Lower leg skin (tissue), 3 donors: ENCODE measurements at regions not wholly inside any gene's neighbourhood (a gene's known extent, or its start where the extent isn't known, plus 50 kb on each side); places are given as distances from the start of the nearest gene placed in this dataset.

ENCODE experiments used
- POLR2A ChIP-seq, 2 donors: fragments of 450-650 bp; IDR thresholded peaks; one replicate each; pipeline ENCODE4 v1.6.1; 2016 to 2017; ENCODE audit warnings: antibody characterized with exemption in 2 of 2, mild to moderate bottlenecking in 1 of 2, moderate library complexity in 1 of 2
- TF ChIP-seq, protein P1 (sequence below), 3 donors: fragments of 450-650 bp; IDR thresholded peaks; one replicate each; pipeline ENCODE4 v1.5.1; 2016; ENCODE audit warnings: antibody characterized with exemption in 3 of 3, mild to moderate bottlenecking in 3 of 3, moderate library complexity in 2 of 3

DNA sequence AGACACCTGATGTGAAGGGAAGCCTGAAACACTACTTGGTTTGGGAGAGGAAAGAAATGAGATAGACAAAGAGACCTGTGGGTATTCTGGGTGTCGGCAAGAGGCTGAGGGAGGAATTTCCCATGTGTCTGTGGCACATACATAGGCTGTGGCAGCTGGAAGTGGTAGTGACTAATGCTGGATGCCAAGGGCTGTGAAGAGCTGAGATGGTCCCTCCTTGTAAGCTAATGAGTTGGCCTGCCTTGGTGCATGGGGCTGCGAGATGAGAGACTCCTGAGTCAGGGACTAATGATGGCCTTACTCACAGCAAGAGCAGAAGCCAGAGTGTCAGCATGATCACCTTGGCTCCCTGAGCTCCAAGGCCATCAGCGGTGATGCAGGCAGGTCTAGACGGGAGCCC is 119.0 kb upstream of the EEPD1 start:
- TF ChIP-seq, protein P1, sequence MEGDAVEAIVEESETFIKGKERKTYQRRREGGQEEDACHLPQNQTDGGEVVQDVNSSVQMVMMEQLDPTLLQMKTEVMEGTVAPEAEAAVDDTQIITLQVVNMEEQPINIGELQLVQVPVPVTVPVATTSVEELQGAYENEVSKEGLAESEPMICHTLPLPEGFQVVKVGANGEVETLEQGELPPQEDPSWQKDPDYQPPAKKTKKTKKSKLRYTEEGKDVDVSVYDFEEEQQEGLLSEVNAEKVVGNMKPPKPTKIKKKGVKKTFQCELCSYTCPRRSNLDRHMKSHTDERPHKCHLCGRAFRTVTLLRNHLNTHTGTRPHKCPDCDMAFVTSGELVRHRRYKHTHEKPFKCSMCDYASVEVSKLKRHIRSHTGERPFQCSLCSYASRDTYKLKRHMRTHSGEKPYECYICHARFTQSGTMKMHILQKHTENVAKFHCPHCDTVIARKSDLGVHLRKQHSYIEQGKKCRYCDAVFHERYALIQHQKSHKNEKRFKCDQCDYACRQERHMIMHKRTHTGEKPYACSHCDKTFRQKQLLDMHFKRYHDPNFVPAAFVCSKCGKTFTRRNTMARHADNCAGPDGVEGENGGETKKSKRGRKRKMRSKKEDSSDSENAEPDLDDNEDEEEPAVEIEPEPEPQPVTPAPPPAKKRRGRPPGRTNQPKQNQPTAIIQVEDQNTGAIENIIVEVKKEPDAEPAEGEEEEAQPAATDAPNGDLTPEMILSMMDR (IDR thresholded peaks at IDR 0.05) = no peak
- TF ChIP-seq POLR2A (IDR thresholded peaks at IDR 0.05) = no peak
